ENCODE measurements at regions not wholly inside any gene's neighbourhood (a gene's known extent, or its start where the extent isn't known, plus 50 kb on each side); places are given as distances from the start of the nearest gene placed in this dataset.

DNA sequence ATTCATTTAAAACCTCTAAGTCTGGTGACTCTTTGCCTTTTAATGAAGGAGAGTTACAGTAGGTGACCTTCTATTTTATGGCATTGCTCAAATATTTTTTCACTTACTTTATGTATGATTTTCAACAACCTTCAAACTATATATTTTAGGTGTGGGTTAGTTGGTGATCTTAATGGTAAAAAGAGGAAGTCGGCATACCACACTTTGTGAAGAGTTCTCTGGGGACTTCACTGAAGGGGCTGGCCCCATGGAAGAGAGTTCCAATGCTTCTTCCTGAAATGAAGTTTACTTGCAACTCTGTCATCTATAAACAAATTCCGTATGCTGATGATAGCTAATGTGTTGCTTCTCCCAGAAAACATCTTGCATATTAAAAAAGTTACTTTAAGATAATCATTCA lies 647.0 kb upstream of the SGO1 start:
- no peak overlapping the region for H2BK20ac ChIP-seq (ENCODE audit: low read depth, low read length)
- no peak overlapping the region for H3K4me3 ChIP-seq (ENCODE audit: insufficient read depth, low read depth, low read length)
- no peak overlapping the region for H2AK9ac ChIP-seq (replicated peaks; ENCODE audit: low read depth, low read length, poor library complexity)
- no peak overlapping the region for H3K27ac ChIP-seq (ENCODE audit: insufficient read depth, low read length)
- ChIA-PET POLR2A (ENCODE audit: unreplicated experiment) (no interaction called here), CTCF (no interaction called here)
- no TSS peak for BruUV-seq (replicated peaks)
- dilution Hi-C loops (cut with HindIII; ENCODE audit: low sequenced_read_pairs, unreplicated experiment) (no loop called here), in situ Hi-C loops (cut with MboI; ENCODE audit: low sequenced_read_pairs) (no loop called here), intact Hi-C loops (cut with micrococcal nuclease) (no loop called here)
- H3K56ac ChIP-seq (ENCODE audit: extremely low read depth, insufficient read depth, low read length): no peak overlapping the region
- no peak overlapping the region for H3K4me2 ChIP-seq (ENCODE audit: low read depth, low read length)
- H3K4ac ChIP-seq (ENCODE audit: low read depth, low read length): no peak overlapping the region
- H2BK5ac ChIP-seq (ENCODE audit: low read depth, low read length, poor library complexity, severe bottlenecking): no peak overlapping the region
- no peak overlapping the region for H2BK120ac ChIP-seq (ENCODE audit: low read depth, low read length)
- H3K9me1 ChIP-seq (ENCODE audit: insufficient read depth, low read length): no peaks in the 10 kb centered on the region
- H3K23ac ChIP-seq (ENCODE audit: low read depth, low read length): no peak overlapping the region
- H4K8ac ChIP-seq (ENCODE audit: low read depth in 2 of 2, low read length in 2 of 2): no peak overlapping the region
- no peak overlapping the region for H2BK15ac ChIP-seq (ENCODE audit: low read depth, low read length)
- no peak overlapping the region for H2AFZ ChIP-seq (replicated peaks; ENCODE audit: low read length, poor library complexity)
- H3K18ac ChIP-seq (ENCODE audit: low read depth, low read length): no peak overlapping the region
- no peaks in the 10 kb centered on the region for H3K79me1 ChIP-seq (ENCODE audit: low read depth in 1 of 2, low read length in 2 of 2)
- no peak overlapping the region for H3K9ac ChIP-seq (ENCODE audit: low read depth, low read length)
- H4K20me1 ChIP-seq (ENCODE audit: insufficient read depth, low read length): no peaks in the 10 kb centered on the region
- H3K27me3 ChIP-seq (ENCODE audit: control insufficient read depth, insufficient read depth, low read length): no peaks in the 10 kb centered on the region
- ATAC-seq (ENCODE audit: low read depth) (no peak), DNase-seq (no peak)
- no peaks in the 10 kb centered on the region for H3K4me1 ChIP-seq (ENCODE audit: control insufficient read depth, insufficient read depth, low read length)
- H4K5ac ChIP-seq (ENCODE audit: low read depth, low read length): no peak overlapping the region
- no peak overlapping the region for H3K14ac ChIP-seq (replicated peaks; ENCODE audit: low read depth, low read length)
- 0 out of 2 replicates have a peak, but pooled peaks cover 1% of the 10 kb centered on the region for H3K9me3 ChIP-seq (ENCODE audit: control insufficient read depth, insufficient read depth, low read length)
- H3K36me3 ChIP-seq (ENCODE audit: control insufficient read depth, insufficient read depth, low read length): no peaks in the 10 kb centered on the region
- no peak overlapping the region for H2AK5ac ChIP-seq (ENCODE audit: low read depth, low read length)
- no CpG with 5 or more reads among the region's 2 CpGs for WGBS, 2 experiments (ENCODE audit: extremely low coverage in 2 of 2, insufficient read length in 1 of 2)
- H4K91ac ChIP-seq (ENCODE audit: insufficient read depth, low read depth, low read length): no peak overlapping the region
- TF ChIP-seq RCOR1 (IDR thresholded peaks at IDR 0.05; ENCODE audit: insufficient replicate concordance, low read length) (no peak), FOS (IDR thresholded peaks at IDR 0.05; ENCODE audit: low read depth, low read length) (no peak), CEBPB (IDR thresholded peaks at IDR 0.05; ENCODE audit: low read depth, low read length) (no peak), MAZ (IDR thresholded peaks at IDR 0.05; ENCODE audit: borderline replicate concordance, low read depth, low read length) (no peak), MXI1 (IDR thresholded peaks at IDR 0.05; ENCODE audit: borderline replicate concordance, low read depth, low read length) (no peak), SMC3 (IDR thresholded peaks at IDR 0.05; ENCODE audit: low read depth, low read length) (no peak), NFE2L2 (IDR thresholded peaks at IDR 0.05; ENCODE audit: low read depth, low read length) (no peak), CHD1 (IDR thresholded peaks at IDR 0.05; ENCODE audit: low read depth, low read length) (no peak), BHLHE40 (IDR thresholded peaks at IDR 0.05; ENCODE audit: low read depth, low read length) (no peak), POLR2A (IDR thresholded peaks at IDR 0.05; ENCODE audit: low read depth, low read length) (no peak), MAFK (IDR thresholded peaks at IDR 0.05; ENCODE audit: low read depth, low read length) (no peak)
- TF ChIP-seq, protein P1, sequence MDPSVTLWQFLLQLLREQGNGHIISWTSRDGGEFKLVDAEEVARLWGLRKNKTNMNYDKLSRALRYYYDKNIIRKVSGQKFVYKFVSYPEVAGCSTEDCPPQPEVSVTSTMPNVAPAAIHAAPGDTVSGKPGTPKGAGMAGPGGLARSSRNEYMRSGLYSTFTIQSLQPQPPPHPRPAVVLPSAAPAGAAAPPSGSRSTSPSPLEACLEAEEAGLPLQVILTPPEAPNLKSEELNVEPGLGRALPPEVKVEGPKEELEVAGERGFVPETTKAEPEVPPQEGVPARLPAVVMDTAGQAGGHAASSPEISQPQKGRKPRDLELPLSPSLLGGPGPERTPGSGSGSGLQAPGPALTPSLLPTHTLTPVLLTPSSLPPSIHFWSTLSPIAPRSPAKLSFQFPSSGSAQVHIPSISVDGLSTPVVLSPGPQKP (IDR thresholded peaks at IDR 0.05; ENCODE audit: borderline replicate concordance, low read depth, low read length): no peak
- TF ChIP-seq, protein P2, sequence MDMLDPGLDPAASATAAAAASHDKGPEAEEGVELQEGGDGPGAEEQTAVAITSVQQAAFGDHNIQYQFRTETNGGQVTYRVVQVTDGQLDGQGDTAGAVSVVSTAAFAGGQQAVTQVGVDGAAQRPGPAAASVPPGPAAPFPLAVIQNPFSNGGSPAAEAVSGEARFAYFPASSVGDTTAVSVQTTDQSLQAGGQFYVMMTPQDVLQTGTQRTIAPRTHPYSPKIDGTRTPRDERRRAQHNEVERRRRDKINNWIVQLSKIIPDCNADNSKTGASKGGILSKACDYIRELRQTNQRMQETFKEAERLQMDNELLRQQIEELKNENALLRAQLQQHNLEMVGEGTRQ (IDR thresholded peaks at IDR 0.05; ENCODE audit: low read depth, low read length): no peak
- TF ChIP-seq, protein P3, sequence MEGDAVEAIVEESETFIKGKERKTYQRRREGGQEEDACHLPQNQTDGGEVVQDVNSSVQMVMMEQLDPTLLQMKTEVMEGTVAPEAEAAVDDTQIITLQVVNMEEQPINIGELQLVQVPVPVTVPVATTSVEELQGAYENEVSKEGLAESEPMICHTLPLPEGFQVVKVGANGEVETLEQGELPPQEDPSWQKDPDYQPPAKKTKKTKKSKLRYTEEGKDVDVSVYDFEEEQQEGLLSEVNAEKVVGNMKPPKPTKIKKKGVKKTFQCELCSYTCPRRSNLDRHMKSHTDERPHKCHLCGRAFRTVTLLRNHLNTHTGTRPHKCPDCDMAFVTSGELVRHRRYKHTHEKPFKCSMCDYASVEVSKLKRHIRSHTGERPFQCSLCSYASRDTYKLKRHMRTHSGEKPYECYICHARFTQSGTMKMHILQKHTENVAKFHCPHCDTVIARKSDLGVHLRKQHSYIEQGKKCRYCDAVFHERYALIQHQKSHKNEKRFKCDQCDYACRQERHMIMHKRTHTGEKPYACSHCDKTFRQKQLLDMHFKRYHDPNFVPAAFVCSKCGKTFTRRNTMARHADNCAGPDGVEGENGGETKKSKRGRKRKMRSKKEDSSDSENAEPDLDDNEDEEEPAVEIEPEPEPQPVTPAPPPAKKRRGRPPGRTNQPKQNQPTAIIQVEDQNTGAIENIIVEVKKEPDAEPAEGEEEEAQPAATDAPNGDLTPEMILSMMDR (conservative IDR thresholded peaks at IDR 0.05; ENCODE audit: low read depth, low read length): no peak
